ENCODE measurements at regions not wholly inside any gene's neighbourhood (a gene's known extent, or its start where the extent isn't known, plus 50 kb on each side); places are given as distances from the start of the nearest gene placed in this dataset.

DNA sequence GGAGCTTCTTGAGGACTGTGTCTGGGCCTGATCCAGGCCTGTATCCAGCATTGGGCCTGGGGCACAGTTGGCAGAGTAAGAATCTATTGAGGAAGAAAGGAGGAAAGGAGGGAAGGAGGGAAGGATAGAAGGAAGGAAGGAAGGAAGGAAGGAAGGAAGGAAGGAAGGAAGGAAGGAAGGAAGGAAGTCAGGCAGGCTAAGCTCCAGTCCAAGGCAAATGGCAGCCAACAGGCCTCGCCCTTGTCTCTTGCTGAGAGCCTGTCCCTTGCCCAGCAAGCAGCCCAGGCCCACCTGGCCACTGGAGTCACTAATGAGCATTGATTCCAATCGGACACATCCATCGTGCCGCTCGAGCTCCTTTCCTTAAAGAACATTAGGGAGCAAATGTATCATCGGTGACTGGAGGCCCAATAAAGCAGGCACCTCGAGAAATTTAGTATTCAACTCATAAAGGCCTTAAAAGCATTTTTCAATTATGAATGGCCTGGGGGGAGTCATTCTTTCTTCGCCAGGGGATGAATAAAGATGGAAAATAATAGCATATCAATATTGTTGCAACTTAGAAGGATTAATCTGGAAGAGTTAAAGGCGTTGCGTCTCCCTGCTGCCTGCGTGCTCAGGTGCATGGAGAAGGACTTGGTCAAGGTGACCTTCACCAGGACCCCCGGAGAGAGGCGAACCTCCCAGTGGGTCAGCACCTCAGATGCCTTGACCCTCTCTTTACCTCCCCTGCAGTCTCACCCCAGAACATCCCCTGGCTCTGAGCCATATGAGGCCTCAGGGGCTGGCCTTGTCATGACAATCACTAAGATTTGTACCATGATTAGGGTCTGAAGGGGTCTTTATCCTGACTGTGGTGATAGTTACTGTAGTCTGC, 144.5 kb upstream of the RUNX3 start:
- H3K27me3 ChIP-seq (replicated peaks; ENCODE audit: control insufficient read depth, insufficient read depth, low read length), result no peaks in the 10 kb centered on the region
- H3K4me3 ChIP-seq (replicated peaks; ENCODE audit: low read depth, low read length), result no peak overlapping the region
- no peak for DNase-seq (ENCODE audit: extremely low read depth, insufficient read length)
- H3K36me3 ChIP-seq (ENCODE audit: control insufficient read depth, insufficient read depth, low read length), result no peaks in the 10 kb centered on the region
- TF ChIP-seq, protein P1, sequence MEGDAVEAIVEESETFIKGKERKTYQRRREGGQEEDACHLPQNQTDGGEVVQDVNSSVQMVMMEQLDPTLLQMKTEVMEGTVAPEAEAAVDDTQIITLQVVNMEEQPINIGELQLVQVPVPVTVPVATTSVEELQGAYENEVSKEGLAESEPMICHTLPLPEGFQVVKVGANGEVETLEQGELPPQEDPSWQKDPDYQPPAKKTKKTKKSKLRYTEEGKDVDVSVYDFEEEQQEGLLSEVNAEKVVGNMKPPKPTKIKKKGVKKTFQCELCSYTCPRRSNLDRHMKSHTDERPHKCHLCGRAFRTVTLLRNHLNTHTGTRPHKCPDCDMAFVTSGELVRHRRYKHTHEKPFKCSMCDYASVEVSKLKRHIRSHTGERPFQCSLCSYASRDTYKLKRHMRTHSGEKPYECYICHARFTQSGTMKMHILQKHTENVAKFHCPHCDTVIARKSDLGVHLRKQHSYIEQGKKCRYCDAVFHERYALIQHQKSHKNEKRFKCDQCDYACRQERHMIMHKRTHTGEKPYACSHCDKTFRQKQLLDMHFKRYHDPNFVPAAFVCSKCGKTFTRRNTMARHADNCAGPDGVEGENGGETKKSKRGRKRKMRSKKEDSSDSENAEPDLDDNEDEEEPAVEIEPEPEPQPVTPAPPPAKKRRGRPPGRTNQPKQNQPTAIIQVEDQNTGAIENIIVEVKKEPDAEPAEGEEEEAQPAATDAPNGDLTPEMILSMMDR (IDR thresholded peaks at IDR 0.05; ENCODE audit: insufficient read depth, low read length, poor library complexity, severe bottlenecking), result no peak

DNA sequence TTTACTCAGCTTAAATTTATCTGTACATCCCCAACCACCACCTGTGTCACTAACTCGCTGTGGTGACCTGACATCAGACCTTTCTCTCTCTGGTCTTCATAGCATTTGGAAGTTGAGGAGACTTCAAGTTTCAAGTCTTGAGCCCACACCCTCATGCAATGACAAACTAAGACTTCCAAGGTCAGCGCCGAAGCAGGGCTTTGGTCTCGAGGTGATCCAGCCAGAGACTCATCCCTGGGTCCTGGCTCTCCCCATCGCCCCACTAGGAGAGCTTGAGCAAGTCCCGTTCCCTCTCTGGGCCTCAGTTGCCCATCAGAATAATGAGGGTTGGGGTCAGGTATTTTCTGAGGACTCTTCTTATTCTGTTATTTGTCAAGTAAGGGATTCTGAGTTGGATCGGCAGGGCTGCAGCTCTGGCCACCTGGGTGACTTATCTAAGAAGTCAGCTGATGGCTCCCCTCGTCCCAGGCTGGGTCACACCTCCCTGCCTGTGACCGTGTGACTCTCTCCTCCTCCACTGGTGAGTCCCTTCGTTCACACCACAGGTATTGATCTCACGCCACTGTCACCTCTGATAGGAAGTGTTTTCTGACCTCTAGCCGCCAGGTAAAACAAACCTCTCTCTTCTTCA, 143.7 kb upstream of the RUNX3 start:
- TF ChIP-seq, protein P1 (IDR thresholded peaks at IDR 0.05; ENCODE audit: insufficient read depth, low read length, poor library complexity, severe bottlenecking), result no peak
- Histone ChIP-seq H3K36me3 (ENCODE audit: control insufficient read depth, insufficient read depth, low read length) (no peaks in the 10 kb centered on the region), H3K4me3 (replicated peaks; ENCODE audit: low read depth, low read length) (no peak overlapping the region), H3K27me3 (replicated peaks; ENCODE audit: control insufficient read depth, insufficient read depth, low read length) (no peaks in the 10 kb centered on the region)
- DNase-seq (ENCODE audit: extremely low read depth, insufficient read length), result no peak

DNA sequence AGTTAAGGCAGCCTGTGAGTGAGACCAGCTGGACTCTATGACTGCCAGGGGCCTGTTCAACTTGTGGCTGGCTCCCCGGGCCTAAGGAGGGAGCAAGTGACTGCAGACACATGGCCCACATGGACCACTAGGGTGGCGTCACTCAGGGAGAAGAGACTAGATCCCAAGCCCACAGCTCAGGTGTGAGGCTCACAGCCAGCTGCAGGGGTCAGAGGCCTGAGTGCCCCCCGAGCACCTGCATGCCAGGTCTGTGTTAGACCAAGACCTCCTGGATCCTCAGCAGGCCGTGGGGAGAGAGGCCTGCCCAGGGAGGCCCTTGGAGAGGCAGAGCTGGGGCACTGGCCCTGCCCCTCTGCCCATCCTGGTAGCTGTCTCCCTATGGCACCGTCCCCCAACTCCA, 142.4 kb upstream of the RUNX3 start:
- Histone ChIP-seq H3K27me3 (replicated peaks; ENCODE audit: control insufficient read depth, insufficient read depth, low read length) (no peaks in the 10 kb centered on the region), H3K4me3 (replicated peaks; ENCODE audit: low read depth, low read length) (no peak overlapping the region), H3K36me3 (ENCODE audit: control insufficient read depth, insufficient read depth, low read length) (no peaks in the 10 kb centered on the region)
- TF ChIP-seq, protein P1 (IDR thresholded peaks at IDR 0.05; ENCODE audit: insufficient read depth, low read length, poor library complexity, severe bottlenecking), result no peak
- no peak for DNase-seq (ENCODE audit: extremely low read depth, insufficient read length)

DNA sequence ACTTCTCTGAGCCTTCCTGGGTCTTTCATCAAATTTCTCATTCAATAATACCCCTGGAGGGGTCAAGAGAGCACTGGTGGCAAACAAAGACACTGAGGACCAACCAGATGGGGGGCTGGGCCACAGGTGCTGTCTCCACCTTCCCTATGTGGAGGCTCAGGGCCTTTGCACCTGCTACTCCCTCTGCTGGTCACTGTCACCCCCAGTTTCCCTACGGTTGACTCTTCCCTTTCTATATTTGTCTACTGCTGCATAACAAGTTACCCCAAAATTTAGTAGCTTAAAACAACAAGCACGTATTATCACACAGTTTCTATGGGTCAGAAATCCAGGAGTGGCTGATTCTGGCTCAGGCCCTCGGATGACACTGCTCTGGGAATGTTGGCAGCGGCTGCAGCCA, 138.8 kb upstream of the RUNX3 start:
- TF ChIP-seq, protein P1 (IDR thresholded peaks at IDR 0.05; ENCODE audit: insufficient read depth, low read length, poor library complexity, severe bottlenecking), result peak; percentile 46
- DNase-seq (ENCODE audit: extremely low read depth, insufficient read length), result no peak
- Histone ChIP-seq H3K4me3 (replicated peaks; ENCODE audit: low read depth, low read length) (no peak overlapping the region), H3K27me3 (replicated peaks; ENCODE audit: control insufficient read depth, insufficient read depth, low read length) (no peaks in the 10 kb centered on the region), H3K36me3 (ENCODE audit: control insufficient read depth, insufficient read depth, low read length) (no peaks in the 10 kb centered on the region)

DNA sequence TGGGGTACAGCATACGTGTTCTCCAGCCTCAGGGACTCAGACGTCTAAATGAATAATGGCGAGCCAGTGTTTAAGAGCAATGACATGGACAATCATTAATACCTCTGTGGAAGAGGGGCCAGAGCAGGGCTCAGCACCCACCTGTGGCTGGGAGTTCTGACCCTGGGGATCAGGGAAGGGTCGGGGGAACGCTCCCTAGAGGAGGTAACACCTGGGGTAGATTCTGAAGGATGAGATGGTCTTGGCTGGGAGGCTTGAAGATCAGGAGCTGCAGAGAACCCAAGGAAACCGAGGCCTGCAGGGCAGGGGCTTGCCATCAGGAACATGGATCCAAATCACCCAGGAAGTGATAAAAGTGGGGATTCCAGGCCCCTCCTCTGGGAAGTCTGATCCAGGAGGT, 138.2 kb upstream of the RUNX3 start:
- DNase-seq (ENCODE audit: extremely low read depth, insufficient read length), result no peak
- no peaks in the 10 kb centered on the region for H3K27me3 ChIP-seq (replicated peaks; ENCODE audit: control insufficient read depth, insufficient read depth, low read length)
- TF ChIP-seq, protein P1 (IDR thresholded peaks at IDR 0.05; ENCODE audit: insufficient read depth, low read length, poor library complexity, severe bottlenecking), result no peak
- no peaks in the 10 kb centered on the region for H3K36me3 ChIP-seq (ENCODE audit: control insufficient read depth, insufficient read depth, low read length)
- no peak overlapping the region for H3K4me3 ChIP-seq (replicated peaks; ENCODE audit: low read depth, low read length)
